Duodenal mucosa (tissue), 2 donors: ENCODE measurements at regions not wholly inside any gene's neighbourhood (a gene's known extent, or its start where the extent isn't known, plus 50 kb on each side); places are given as distances from the start of the nearest gene placed in this dataset.

Source experiments
- H3K27ac ChIP-seq: one replicate; pipeline ENCODE4 v1.7.0; 2013; ENCODE audit warnings: low read depth, low read length
- H3K27me3 ChIP-seq, 2 donors: one replicate each; pipeline ENCODE4 v1.7.0; 2013; ENCODE audit warnings: low read length in 2 of 2, control low read depth in 1 of 2; ENCODE audit not compliant: insufficient read depth in 2 of 2, control insufficient read depth in 1 of 2
- H3K36me3 ChIP-seq, 2 donors: one replicate each; pipeline ENCODE4 v1.7.0; 2013; ENCODE audit warnings: low read length in 2 of 2, control low read depth in 1 of 2; ENCODE audit not compliant: insufficient read depth in 2 of 2, control insufficient read depth in 1 of 2
- H3K4me1 ChIP-seq, 2 donors: one replicate each; pipeline ENCODE4 v1.7.0; 2013; ENCODE audit warnings: low read length in 2 of 2, control low read depth in 1 of 2; ENCODE audit not compliant: insufficient read depth in 2 of 2, control insufficient read depth in 1 of 2
- H3K4me3 ChIP-seq, 2 donors: one replicate each; pipeline ENCODE4 v1.7.0; 2013; ENCODE audit warnings: low read length in 2 of 2, low read depth in 1 of 2
- H3K9ac ChIP-seq, 2 donors: one replicate each; pipeline ENCODE4 v1.7.0; 2013; ENCODE audit warnings: low read length in 2 of 2, low read depth in 1 of 2
- H3K9me3 ChIP-seq, 2 donors: one replicate each; pipeline ENCODE4 v1.7.0; 2013; ENCODE audit warnings: low read length in 2 of 2, control low read depth in 1 of 2; ENCODE audit not compliant: control insufficient read depth in 1 of 2

DNA sequence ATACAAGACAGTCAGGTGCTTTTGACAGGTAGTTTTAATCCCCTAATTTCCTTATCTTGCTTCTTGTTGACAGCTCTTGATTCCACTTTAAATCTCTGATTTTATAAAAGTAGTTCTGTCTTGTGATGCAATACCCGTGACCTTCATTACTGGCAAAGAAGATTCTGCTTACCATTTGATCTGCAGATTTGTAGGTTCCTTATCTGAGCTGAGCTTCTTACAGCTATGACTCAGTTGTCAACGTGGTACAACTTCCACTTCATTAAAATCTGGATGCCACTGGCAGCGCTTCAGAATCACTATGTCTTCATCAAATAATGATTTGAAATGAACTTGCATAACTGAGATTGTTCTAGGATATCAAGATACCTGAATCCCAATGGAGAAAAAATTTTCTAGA is 543.6 kb upstream of the B3GALT2 start:
- Histone ChIP-seq H3K9ac (no peak overlapping the region), H3K4me3 (no peak overlapping the region), H3K36me3 (no peaks in the 10 kb centered on the region), H3K27me3 (no peaks in the 10 kb centered on the region), H3K9me3 (no peaks in the 10 kb centered on the region), H3K4me1 (no peaks in the 10 kb centered on the region), H3K27ac (no peak overlapping the region)

- no peak overlapping the region for H3K9ac ChIP-seq
- no peaks in the 10 kb centered on the region for H3K36me3 ChIP-seq
- no peak overlapping the region for H3K4me3 ChIP-seq
- H3K27ac ChIP-seq, result no peak overlapping the region
- no peaks in the 10 kb centered on the region for H3K9me3 ChIP-seq
- H3K27me3 ChIP-seq, result no peaks in the 10 kb centered on the region
- no peaks in the 10 kb centered on the region for H3K4me1 ChIP-seq
These were observed 543.0 kb upstream of the B3GALT2 start for GRCh38 chr1:193729429-193729828.

DNA sequence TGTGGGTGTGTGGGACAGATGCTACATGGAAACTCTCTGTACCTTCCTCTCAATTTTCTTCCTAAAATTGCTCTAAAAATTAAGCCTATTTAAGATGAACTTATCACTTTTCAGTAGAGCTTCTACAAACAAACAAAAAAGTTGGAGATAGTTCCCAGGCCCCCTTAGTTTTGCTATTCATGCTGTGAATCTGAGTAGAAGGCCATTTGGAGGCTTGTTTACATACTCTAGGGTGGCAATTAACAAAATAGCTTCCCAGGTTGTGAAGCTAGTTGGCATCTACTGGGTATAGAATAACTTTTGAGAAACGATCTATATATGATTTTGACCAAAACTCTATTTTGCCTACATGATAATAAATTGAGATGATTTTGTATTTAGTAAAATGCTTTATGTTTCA is 541.4 kb upstream of the B3GALT2 start:
- Histone ChIP-seq H3K36me3 (no peaks in the 10 kb centered on the region), H3K4me1 (no peaks in the 10 kb centered on the region), H3K27me3 (no peaks in the 10 kb centered on the region), H3K9ac (no peak overlapping the region), H3K9me3 (no peaks in the 10 kb centered on the region), H3K27ac (no peak overlapping the region), H3K4me3 (no peak overlapping the region)

DNA sequence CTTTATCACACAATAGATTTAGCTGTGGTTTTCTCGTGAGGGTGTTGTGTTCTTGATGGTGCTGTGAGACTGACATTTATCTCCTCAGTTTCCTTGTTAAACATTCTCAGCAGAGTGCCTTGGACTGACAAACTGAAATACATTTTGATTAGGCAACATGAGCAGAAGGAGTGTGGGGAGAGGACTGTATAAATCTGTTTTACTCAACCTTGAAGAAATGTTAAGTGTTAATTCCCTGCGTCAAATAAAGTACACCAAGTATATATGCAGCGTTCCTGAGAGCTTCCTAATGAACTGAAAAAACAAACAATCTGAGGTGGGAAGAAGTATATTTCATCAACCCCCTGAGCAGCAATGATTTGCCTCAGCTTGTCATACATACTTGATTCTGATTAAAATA is 540.3 kb upstream of the B3GALT2 start:
- no peaks in the 10 kb centered on the region for H3K27me3 ChIP-seq
- H3K27ac ChIP-seq, result no peak overlapping the region
- no peak overlapping the region for H3K4me3 ChIP-seq
- no peaks in the 10 kb centered on the region for H3K36me3 ChIP-seq
- H3K9me3 ChIP-seq, result no peaks in the 10 kb centered on the region
- no peak overlapping the region for H3K9ac ChIP-seq
- H3K4me1 ChIP-seq, result no peaks in the 10 kb centered on the region

DNA sequence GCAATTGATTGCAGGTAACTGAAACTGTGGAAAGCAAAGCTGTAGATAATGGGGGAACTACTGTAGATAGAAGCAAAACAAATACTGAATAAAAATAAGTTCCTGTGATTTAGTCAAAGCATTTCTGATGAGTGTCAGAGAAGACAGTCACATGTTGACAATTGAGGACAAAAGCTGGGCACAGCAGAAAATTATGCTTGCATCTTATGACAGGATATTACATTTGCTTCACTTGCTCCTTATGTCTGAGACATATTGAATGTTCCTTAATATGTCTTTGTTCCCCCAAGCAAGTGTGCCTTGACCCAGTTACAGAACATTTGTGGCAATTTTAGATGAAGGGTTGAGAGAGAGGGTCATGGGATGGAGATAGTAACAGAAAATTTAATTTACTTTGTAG is 526.0 kb upstream of the B3GALT2 start:
- no peaks in the 10 kb centered on the region for H3K9me3 ChIP-seq
- H3K36me3 ChIP-seq, result no peaks in the 10 kb centered on the region
- no peak overlapping the region for H3K4me3 ChIP-seq

DNA sequence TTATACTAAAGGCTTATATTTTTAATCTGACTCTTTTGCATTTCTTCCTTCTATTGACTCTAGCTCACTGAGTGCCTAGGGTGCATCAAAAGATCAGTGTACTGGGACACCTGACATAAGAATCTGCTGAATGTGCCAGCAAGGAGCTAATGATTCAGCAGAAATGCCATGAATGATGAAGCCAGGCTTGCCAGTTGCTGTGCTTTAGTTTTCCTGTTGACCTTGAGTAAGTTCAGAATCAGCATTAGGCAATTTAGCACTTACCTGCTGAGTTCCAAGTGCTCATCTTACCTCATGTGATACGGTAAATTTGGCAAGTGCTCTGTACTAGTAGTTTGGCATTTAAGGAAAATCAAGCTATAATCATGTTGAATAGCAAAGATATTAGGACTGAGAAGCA is 523.2 kb upstream of the B3GALT2 start:
- H3K4me3 ChIP-seq, result no peak overlapping the region
- no peaks in the 10 kb centered on the region for H3K27me3 ChIP-seq
- no peak overlapping the region for H3K9ac ChIP-seq
- H3K4me1 ChIP-seq, result no peaks in the 10 kb centered on the region
- no peaks in the 10 kb centered on the region for H3K9me3 ChIP-seq
- no peaks in the 10 kb centered on the region for H3K36me3 ChIP-seq
- no peak overlapping the region for H3K27ac ChIP-seq

More for the DNA sequence above, 526.0 kb upstream of the B3GALT2 start:
- Histone ChIP-seq H3K9ac (no peak overlapping the region), H3K27ac (no peak overlapping the region), H3K27me3 (no peaks in the 10 kb centered on the region), H3K4me1 (no peaks in the 10 kb centered on the region)

DNA sequence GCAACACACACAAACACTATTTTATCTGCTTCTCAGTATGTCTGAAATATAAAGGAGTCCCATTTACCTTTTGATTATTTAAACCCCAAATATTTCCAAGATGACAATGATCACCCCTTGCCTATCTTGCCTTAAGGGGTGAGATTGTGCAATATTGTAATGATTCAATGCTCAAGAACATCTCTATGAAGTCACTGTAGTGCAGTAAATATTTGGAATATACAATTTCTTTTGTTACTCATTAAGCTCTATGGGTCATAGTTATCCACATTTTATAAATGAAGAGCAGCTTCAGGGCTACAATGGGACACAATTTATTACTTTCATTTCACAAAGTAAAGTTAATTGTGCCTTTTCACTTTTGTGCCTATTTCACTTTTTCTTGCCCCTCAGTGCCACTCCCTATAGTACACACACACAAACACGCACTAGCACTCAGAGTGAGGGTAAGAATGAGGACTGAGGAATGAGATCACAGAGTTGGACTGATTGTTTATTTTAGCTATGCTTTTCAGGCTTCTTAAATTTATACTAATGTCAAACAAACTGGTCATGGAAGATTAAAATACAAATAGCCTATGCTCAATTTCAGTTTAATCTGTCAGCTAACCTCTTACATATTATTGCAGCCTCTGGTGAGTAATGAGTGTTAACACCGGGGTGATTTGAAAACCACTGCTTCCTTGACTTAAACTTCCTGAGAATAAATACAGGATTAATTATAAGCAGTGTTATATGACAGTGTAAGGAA is 521.0 kb upstream of the B3GALT2 start:
- Histone ChIP-seq H3K4me3 (no peak overlapping the region), H3K4me1 (no peaks in the 10 kb centered on the region), H3K27ac (no peak overlapping the region), H3K9ac (no peak overlapping the region), H3K9me3 (no peaks in the 10 kb centered on the region), H3K27me3 (no peaks in the 10 kb centered on the region), H3K36me3 (no peaks in the 10 kb centered on the region)

DNA sequence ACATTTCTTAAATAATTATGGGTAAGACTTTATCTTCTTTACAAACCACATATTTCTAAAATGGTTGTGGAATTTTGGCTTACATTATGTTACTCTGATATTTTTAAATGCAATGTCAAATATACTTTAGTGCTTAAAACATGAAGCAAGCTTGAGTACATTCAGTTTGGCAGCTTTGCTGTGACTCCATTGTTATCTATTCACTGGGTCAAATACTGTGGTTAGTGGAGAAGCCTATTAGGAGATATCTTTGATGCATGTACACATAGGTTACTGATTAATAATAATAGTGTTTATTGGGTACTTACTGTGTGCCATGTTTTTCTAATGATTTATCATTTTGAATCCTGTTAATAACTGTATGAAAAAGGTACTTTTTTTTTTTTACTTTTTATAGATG is 520.4 kb upstream of the B3GALT2 start:
- no peak overlapping the region for H3K4me3 ChIP-seq
- no peaks in the 10 kb centered on the region for H3K4me1 ChIP-seq
- no peaks in the 10 kb centered on the region for H3K36me3 ChIP-seq
- H3K27me3 ChIP-seq, result no peaks in the 10 kb centered on the region
- no peak overlapping the region for H3K27ac ChIP-seq
- H3K9me3 ChIP-seq, result no peaks in the 10 kb centered on the region
- no peak overlapping the region for H3K9ac ChIP-seq

DNA sequence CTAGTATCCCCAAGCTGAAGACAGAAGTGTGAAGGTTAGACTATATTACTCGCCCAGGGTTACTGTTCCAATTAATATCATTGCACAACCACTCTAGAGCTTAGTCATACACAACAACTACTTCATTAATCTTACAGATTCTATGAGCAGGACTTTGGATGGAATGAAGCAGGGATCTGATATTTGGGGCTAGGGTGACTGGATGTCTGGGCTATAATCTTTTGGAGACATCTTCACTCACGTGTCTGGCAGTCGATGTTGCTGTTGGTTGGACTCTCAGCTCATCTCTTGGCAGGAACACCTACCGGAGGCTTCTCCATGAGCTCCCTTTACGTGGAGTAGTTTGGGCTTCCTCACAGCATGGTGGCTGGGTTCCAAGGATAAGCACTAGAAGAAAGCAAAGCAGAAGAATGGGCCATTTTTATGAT is 519.2 kb upstream of the B3GALT2 start:
- Histone ChIP-seq H3K27me3 (no peaks in the 10 kb centered on the region), H3K36me3 (no peaks in the 10 kb centered on the region)

GRCh38 chr1:193703655-193704054 is 517.2 kb upstream of the B3GALT2 start:
- Histone ChIP-seq H3K9me3 (no peaks in the 10 kb centered on the region), H3K36me3 (no peaks in the 10 kb centered on the region), H3K27ac (no peak overlapping the region), H3K9ac (no peak overlapping the region), H3K27me3 (no peaks in the 10 kb centered on the region), H3K4me3 (no peak overlapping the region), H3K4me1 (no peaks in the 10 kb centered on the region)

More for the DNA sequence above, 519.2 kb upstream of the B3GALT2 start:
- H3K27ac ChIP-seq, result no peak overlapping the region
- no peak overlapping the region for H3K9ac ChIP-seq
- H3K4me1 ChIP-seq, result no peaks in the 10 kb centered on the region
- no peaks in the 10 kb centered on the region for H3K9me3 ChIP-seq
- H3K4me3 ChIP-seq, result no peak overlapping the region
